ENCODE measurements at regions not wholly inside any gene's neighbourhood (a gene's known extent, or its start where the extent isn't known, plus 50 kb on each side); places are given as distances from the start of the nearest gene placed in this dataset.

GRCh38 chr2:118670838-118671237, 176.6 kb downstream of the EN1 start:
- CTCF ChIA-PET, result interaction anchor here (4.1 kb wide), 1 partner anchor 184 kb away, joined by 29 read pairs; no protein-coding TSS in a partner anchor

GRCh38 chr2:118670276-118670675, 177.2 kb downstream of the EN1 start:
- TF ChIP-seq CTCF (IDR thresholded peaks at IDR 0.05; ENCODE audit: insufficient read depth, low read length, missing control alignments), result no peak
- ChIA-PET POLR2A (interaction anchor here (0.6 to 2.4 kb wide), 4 partner anchors 21 to 178 kb away, joined by 3 to 14 read pairs (median 4); partner anchors contain the start of gene EN1), CTCF (interaction anchor here (1.2 to 4.1 kb wide), 2 partner anchors 185 to 449 kb away, joined by 3 to 29 read pairs; no protein-coding TSS in a partner anchor)
- no peak for DNase-seq (ENCODE audit: low read depth, low spot score)
- H3K4me3 ChIP-seq (ENCODE audit: low read depth, low read length), result no peak overlapping the region

More at GRCh38 chr2:118670838-118671237, 176.6 kb downstream of the EN1 start:
- no peak overlapping the region for H3K4me3 ChIP-seq (ENCODE audit: low read depth, low read length)
- DNase-seq (ENCODE audit: low read depth, low spot score), result no peak
- no peak for TF ChIP-seq CTCF (IDR thresholded peaks at IDR 0.05; ENCODE audit: insufficient read depth, low read length, missing control alignments)
- POLR2A ChIA-PET, result interaction anchor here (0.7 to 1.0 kb wide), 2 partner anchors 67 to 178 kb away, joined by 3 to 4 read pairs; no protein-coding TSS in a partner anchor

- CTCF ChIA-PET, result interaction anchor here (0.8 to 4.1 kb wide), 4 partner anchors 9 to 448 kb away, joined by 3 to 29 read pairs (median 4); no protein-coding TSS in a partner anchor
- H3K4me3 ChIP-seq (ENCODE audit: low read depth, low read length), result no peak overlapping the region
- no peak for TF ChIP-seq CTCF (IDR thresholded peaks at IDR 0.05; ENCODE audit: insufficient read depth, low read length, missing control alignments)
- POLR2A ChIA-PET, result interaction anchor here (0.6 to 2.4 kb wide), 3 partner anchors 21 to 178 kb away, joined by 3 to 14 read pairs (median 3); partner anchors contain the start of gene EN1
- DNase-seq (ENCODE audit: low read depth, low spot score), result no peak
These were observed 177.8 kb downstream of the EN1 start for GRCh38 chr2:118669654-118670053.

DNA sequence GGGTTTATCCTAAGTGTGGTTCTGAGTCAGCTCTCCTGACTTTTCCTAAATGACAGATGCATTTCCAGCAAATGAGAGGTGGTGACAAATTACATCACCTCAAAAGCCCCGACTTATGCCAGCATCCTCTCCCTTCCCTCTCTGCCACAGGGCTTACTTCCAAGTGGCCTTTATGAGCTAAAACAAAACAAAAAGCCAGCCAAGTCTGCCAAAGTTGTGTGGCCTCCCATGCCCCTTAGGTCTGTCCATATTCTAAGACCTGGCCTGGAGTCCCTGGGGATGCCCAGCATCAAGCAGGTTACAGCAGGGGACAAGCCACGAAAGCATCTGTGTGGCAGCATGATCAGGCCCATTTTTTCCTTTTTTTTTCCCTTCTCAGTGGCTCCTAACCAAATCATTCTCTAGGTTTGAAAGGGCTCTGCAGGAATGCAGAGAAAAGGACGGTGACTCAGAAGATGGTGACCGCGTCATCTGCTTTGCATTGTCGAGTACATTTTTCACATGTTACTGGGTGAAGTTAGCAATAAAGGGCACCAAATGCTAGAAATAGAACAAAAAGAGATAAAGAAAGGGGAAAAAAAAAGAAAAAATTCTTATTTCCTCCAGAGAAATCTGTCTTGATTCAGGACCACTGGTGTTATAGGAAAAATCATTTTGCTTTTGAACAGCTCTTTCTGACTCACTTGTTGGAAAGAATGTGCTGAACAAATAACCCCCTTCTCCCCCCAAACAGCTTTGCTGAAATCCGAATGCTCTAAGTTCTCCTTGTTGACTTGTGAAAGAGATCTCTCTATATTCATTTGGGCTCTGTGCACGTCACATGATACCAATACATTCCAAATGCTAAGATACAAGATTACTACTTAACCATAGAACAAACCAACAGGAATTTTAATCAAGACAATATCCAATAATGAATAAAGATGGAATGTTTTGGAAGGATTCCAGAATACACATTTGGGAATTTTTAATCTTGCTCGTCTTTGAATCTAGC, 178.7 kb downstream of the EN1 start:
- H3K4me3 ChIP-seq (ENCODE audit: low read depth, low read length), result no peak overlapping the region
- DNase-seq (ENCODE audit: low read depth, low spot score), result peak; percentile 97
- no peak for TF ChIP-seq CTCF (IDR thresholded peaks at IDR 0.05; ENCODE audit: insufficient read depth, low read length, missing control alignments)
- ChIA-PET POLR2A (interaction anchor here (0.6 to 2.4 kb wide), 6 partner anchors 27 to 281 kb away, joined by 3 to 14 read pairs (median 4); partner anchors contain the start of gene EN1), CTCF (interaction anchor here (0.8 to 4.1 kb wide), 6 partner anchors 8 to 447 kb away, joined by 3 to 29 read pairs (median 4); no protein-coding TSS in a partner anchor)

DNA sequence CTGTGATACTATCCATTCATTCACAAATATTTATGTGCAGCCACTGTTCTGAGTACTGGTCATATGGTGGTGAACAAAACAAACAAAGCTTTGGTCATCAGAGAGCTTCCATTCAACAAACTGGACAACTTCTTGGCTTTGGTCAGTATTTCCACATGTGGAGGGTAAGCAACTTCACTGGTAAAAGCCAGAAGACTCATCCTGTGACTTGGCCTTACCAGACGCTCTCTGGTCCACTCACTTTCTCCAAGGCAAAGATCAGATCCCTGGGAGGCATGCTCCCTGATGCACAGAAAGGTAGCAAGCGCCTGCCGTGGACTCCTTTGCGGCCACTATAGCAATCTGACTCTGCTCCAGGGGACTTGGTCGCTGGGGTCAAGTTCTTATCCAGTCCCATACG, 179.5 kb downstream of the EN1 start:
- H3K4me3 ChIP-seq (ENCODE audit: low read depth, low read length), result no peak overlapping the region
- TF ChIP-seq CTCF (IDR thresholded peaks at IDR 0.05; ENCODE audit: insufficient read depth, low read length, missing control alignments), result no peak
- no peak for DNase-seq (ENCODE audit: low read depth, low spot score)
- CTCF ChIA-PET, result interaction anchor here (1.2 to 4.1 kb wide), 3 partner anchors 20 to 187 kb away, joined by 3 to 29 read pairs (median 4); no protein-coding TSS in a partner anchor
- POLR2A ChIA-PET, result interaction anchor here (0.9 to 2.4 kb wide), 3 partner anchors 27 to 180 kb away, joined by 3 to 14 read pairs (median 5); partner anchors contain the start of gene EN1

Data from AG04449 (cell line).